ENCODE measurements at regions not wholly inside any gene's neighbourhood (a gene's known extent, or its start where the extent isn't known, plus 50 kb on each side); places are given as distances from the start of the nearest gene placed in this dataset.
"Not testable (repeated sequence)": the region's sequence is repeated elsewhere in the genome, so short reads cannot be mapped to it uniquely, and the experiment has no call there.

DNA sequence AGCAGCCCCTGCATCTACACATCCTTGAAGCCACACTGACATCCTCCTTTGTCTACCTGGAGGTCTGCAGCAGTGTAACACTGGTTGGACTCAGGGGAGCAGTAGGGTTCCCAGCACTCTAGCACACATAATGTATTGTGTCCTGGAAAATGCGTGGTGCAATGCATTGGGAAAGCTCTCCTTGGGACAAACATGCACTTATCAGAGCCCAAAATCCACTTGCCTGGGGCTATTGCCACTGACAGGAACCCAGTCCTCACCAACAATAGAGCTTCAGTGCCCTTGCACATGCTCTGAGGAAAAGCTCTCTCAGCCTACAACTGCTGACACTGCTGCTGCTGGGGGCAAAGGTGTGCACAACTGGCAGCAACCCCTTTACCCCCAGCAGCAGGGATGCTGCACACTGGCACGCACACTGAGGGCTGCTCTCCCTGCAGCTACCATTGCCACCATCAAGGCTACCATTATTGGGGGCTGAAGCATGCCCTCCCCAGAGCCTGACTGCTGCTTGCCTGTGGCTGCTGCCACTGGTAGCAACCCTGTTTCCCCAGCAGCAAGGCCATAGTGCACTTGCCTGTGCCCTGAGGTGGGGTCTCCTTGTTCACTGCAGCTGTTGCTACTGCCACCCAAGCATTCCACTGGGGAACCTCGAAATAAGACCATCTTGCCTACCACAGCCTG is 221.9 kb downstream of the SLC38A4 start:
- H3K36me3 ChIP-seq = no peaks in the 10 kb centered on the region
- WGBS = 96% methylated on average over 3 of the region's 3 CpGs
- no peak overlapping the region for H3K4me3 ChIP-seq
- H3K4me1 ChIP-seq (replicated peaks) = no peaks in the 10 kb centered on the region
- TF ChIP-seq POLR2AphosphoS5 (IDR thresholded peaks at IDR 0.05) (no peak), POLR2A (IDR thresholded peaks at IDR 0.05) (no peak)
- TF ChIP-seq, protein P1, sequence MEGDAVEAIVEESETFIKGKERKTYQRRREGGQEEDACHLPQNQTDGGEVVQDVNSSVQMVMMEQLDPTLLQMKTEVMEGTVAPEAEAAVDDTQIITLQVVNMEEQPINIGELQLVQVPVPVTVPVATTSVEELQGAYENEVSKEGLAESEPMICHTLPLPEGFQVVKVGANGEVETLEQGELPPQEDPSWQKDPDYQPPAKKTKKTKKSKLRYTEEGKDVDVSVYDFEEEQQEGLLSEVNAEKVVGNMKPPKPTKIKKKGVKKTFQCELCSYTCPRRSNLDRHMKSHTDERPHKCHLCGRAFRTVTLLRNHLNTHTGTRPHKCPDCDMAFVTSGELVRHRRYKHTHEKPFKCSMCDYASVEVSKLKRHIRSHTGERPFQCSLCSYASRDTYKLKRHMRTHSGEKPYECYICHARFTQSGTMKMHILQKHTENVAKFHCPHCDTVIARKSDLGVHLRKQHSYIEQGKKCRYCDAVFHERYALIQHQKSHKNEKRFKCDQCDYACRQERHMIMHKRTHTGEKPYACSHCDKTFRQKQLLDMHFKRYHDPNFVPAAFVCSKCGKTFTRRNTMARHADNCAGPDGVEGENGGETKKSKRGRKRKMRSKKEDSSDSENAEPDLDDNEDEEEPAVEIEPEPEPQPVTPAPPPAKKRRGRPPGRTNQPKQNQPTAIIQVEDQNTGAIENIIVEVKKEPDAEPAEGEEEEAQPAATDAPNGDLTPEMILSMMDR (IDR thresholded peaks at IDR 0.05) = no peak
- intact Hi-C loops (cut with DNase I) = no loop called here
- H3K9me3 ChIP-seq = no peaks in the 10 kb centered on the region
- H3K27me3 ChIP-seq (replicated peaks; ENCODE audit: insufficient read depth) = no peaks in the 10 kb centered on the region
- DNase-seq (ENCODE audit: low spot score) = no peak
- H3K27ac ChIP-seq = no peak overlapping the region

DNA sequence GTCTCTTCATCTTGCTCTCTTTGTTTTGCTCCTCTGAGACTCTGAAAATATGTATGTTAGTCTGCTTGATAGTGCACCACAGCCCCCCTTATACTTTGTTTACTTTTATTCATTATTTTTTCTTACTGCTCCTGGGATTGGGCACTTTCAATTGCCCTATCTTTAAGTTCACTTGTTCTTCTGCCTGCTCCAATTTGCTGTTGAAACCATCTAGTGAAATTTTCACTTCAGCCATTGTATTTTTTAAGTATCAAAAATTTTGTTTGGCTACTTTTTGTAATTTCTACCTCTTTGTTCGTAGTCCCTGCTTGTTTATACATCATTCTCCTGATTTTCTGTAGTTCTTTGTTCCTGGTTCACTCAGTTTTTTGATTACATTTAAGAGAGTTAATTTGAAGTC is 223.3 kb downstream of the SLC38A4 start:
- TF ChIP-seq, protein P1 (IDR thresholded peaks at IDR 0.05) = no peak
- TF ChIP-seq POLR2A (IDR thresholded peaks at IDR 0.05) (no peak), POLR2AphosphoS5 (IDR thresholded peaks at IDR 0.05) (no peak)
- intact Hi-C loops (cut with DNase I) = no loop called here
- H3K4me1 ChIP-seq (replicated peaks) = no peaks in the 10 kb centered on the region
- no peaks in the 10 kb centered on the region for H3K27me3 ChIP-seq (replicated peaks; ENCODE audit: insufficient read depth)
- H3K36me3 ChIP-seq = no peaks in the 10 kb centered on the region
- H3K4me3 ChIP-seq = no peak overlapping the region
- no peak for DNase-seq (ENCODE audit: low spot score)
- H3K27ac ChIP-seq = no peak overlapping the region
- 97% methylated on average over 1 of the region's 1 CpG for WGBS
- H3K9me3 ChIP-seq = no peaks in the 10 kb centered on the region

DNA sequence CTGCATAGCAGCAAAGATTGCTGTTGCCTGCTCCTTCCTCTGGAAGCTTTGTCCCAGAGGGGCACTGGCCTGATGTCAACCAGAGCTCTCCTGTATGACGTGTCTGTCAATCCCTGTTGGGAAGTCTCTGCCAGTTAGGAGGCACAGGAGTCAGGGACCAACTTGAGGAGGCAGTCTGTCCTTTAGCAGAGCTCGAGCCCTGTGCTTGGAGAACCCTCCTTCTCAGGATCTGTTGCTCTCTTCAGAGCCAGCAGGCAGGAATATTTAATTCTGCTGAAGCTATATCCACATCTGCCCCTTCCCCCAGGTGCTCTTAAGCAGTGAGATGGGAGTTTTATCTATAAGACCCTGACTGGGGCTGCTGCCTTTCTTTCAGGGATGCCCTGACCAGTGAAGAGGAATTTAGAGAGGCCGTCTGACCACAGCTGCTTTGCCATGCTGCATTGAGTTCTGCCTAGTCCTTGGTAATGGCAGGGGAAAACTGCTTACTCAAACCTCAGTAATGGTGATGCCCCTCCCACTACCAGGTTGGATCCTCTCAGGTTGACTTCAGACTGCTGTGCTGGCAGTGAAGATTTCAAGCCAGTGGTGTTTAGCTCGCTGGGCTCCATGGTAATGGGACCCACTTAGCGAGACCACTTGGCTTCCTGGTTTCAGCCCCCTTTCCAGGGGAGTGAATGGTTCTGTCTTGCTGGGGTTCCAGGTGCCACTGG is 218.6 kb upstream of the SLC38A2 start:
- no peaks in the 10 kb centered on the region for H3K36me3 ChIP-seq
- H3K4me1 ChIP-seq (replicated peaks) = no peaks in the 10 kb centered on the region
- H3K4me3 ChIP-seq = no peak overlapping the region
- no peak overlapping the region for H3K27ac ChIP-seq
- WGBS = 90% methylated on average over 5 of the region's 5 CpGs
- intact Hi-C loops (cut with DNase I) = no loop called here
- no peaks in the 10 kb centered on the region for H3K27me3 ChIP-seq (replicated peaks; ENCODE audit: insufficient read depth)
- TF ChIP-seq, protein P1 (IDR thresholded peaks at IDR 0.05) = no peak
- TF ChIP-seq POLR2AphosphoS5 (IDR thresholded peaks at IDR 0.05) (no peak), POLR2A (IDR thresholded peaks at IDR 0.05) (no peak)
- no peaks in the 10 kb centered on the region for H3K9me3 ChIP-seq
- no peak for DNase-seq (ENCODE audit: low spot score)

DNA sequence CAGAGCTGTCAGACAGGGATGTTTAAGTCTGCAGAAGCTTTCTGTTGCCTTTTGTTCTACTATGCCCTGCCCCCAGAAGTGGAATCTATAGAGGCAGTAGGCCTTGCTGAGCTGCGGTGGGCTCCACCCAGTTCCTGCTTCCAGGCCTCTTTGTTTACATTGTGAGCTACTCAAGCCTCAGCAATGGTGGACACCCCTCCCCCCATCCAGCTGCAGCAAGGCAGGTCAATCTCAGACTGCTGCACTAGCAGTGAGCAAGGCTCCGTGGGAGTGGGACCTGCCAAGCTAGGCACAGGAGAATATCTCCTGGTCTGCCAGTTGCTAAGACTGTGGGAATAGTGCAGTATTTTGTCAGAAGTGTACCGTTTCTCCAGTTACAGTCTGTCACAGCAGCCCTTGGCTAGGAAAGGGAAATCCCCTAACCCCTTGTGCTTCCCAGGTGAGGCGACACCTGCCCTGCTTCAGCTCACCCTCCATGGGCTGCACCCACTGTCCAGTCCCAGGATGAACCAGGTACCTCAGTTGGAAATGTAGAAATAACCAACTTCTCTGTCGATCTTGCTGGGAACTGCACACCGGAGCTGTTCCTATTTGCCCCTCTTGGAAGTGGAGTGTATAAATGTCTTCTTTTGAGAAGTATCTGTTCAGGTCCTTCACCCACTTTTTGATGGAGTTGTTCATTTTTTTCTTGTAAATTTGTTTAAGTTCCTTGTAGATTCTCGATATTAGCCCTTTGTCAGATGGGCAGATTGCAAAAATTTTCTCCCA is 213.5 kb upstream of the SLC38A2 start:
- H3K27ac ChIP-seq = no peak overlapping the region
- intact Hi-C loops (cut with DNase I) = no loop called here
- no peaks in the 10 kb centered on the region for H3K36me3 ChIP-seq
- H3K4me1 ChIP-seq (replicated peaks) = no peaks in the 10 kb centered on the region
- no peak overlapping the region for H3K4me3 ChIP-seq
- H3K9me3 ChIP-seq = no peaks in the 10 kb centered on the region
- DNase-seq (ENCODE audit: low spot score) = no peak
- no peaks in the 10 kb centered on the region for H3K27me3 ChIP-seq (replicated peaks; ENCODE audit: insufficient read depth)
- TF ChIP-seq, protein P1 (IDR thresholded peaks at IDR 0.05) = no peak
- TF ChIP-seq POLR2AphosphoS5 (IDR thresholded peaks at IDR 0.05) (no peak), POLR2A (IDR thresholded peaks at IDR 0.05) (no peak)
- 81% methylated on average over 7 of the region's 7 CpGs for WGBS

DNA sequence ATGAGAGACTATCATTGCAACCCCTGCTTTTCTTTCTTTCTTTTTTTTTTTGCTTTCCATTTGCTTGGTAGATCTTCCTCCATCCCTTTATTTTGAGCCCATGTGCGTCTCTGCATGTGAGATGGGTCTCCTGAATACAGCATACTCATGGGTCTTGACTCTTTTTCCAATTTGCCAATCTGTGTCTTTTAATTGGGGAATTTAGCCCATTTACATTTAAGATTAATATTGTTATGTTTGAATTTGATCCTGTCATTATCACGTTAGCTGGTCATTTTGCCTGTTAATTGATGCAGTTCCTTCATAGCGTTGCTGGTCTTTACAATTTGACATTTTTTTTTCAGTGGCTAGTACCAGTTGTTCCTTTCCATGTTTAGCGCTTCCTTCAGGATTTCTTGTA is 211.5 kb upstream of the SLC38A2 start:
- H3K27ac ChIP-seq; H3K4me3 ChIP-seq; DNase-seq (ENCODE audit: low spot score); H3K4me1 ChIP-seq (replicated peaks); H3K27me3 ChIP-seq (replicated peaks; ENCODE audit: insufficient read depth); H3K9me3 ChIP-seq; H3K36me3 ChIP-seq; intact Hi-C loops (cut with DNase I): not testable (repeated sequence)
- WGBS = 95% methylated on average over 4 of the region's 4 CpGs

DNA sequence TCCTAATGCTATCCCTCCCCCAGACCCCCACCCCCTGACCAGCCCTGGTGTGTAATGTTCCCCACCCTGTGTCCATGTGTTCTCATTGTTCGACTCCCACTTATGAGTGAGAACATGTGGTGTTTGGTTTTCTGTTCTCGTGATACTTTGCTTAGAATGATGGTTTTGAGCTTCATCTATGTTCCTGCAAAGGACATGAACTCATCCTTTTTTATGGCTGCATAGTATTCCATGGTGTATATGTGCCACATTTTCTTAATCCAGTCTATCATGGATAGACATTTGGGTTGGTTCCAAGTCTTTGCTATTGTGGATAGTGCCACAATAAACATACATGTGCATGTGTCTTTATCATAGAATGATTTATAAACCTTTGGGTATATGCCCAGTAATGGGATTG is 209.4 kb upstream of the SLC38A2 start:
- H3K36me3 ChIP-seq; H3K9me3 ChIP-seq; DNase-seq (ENCODE audit: low spot score); H3K4me1 ChIP-seq (replicated peaks); H3K4me3 ChIP-seq; H3K27me3 ChIP-seq (replicated peaks; ENCODE audit: insufficient read depth); H3K27ac ChIP-seq; intact Hi-C loops (cut with DNase I): not testable (repeated sequence)
- 91% methylated on average over 2 of the region's 2 CpGs for WGBS
